ENCODE measurements at regions not wholly inside any gene's neighbourhood (a gene's known extent, or its start where the extent isn't known, plus 50 kb on each side); places are given as distances from the start of the nearest gene placed in this dataset.

- Mint-ChIP-seq H3K9me3 (peaks cover 2% of the 10 kb centered on the region), H3K4me1 (no peaks in the 10 kb centered on the region), H3K27me3 (no peaks in the 10 kb centered on the region)
Observed at GRCh38 chr1:216945538-216946080, 222.4 kb upstream of the ESRRG start.

GRCh38 chr1:216944864-216945510, 221.8 kb upstream of the ESRRG start:
- H3K27me3 Mint-ChIP-seq: no peaks in the 10 kb centered on the region
- no peaks in the 10 kb centered on the region for H3K36me3 Mint-ChIP-seq
- no peak for DNase-seq
- H3K9me3 Mint-ChIP-seq: peaks cover 2% of the 10 kb centered on the region
- H3K27ac Mint-ChIP-seq: no peak overlapping the region
- H3K4me1 Mint-ChIP-seq: no peaks in the 10 kb centered on the region
- no peak overlapping the region for H3K4me3 Mint-ChIP-seq

More at GRCh38 chr1:216945538-216946080, 222.4 kb upstream of the ESRRG start:
- H3K27ac Mint-ChIP-seq: no peak overlapping the region
- no peaks in the 10 kb centered on the region for H3K36me3 Mint-ChIP-seq
- no peak for DNase-seq
- H3K4me3 Mint-ChIP-seq: no peak overlapping the region

DNA sequence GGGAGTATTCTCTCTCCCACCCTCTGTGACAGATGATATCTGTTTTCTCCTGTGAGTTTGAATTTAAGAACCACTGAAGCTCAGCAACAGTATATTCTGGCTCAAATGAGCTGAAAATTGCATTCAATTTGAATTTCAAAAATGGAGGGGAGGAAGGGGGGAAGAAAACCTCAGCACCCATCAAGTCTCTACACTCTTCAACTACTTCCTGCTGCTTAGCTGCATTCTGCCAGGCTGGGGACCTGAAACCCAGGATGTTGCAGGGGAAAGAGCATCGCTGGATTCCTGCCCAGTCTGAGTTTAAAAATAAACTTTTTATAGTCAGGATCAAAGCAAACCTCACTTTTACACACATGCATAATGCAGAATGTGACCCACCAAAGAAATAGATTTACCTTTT, 214.3 kb upstream of the ESRRG start:
- H3K4me3 Mint-ChIP-seq: no peak overlapping the region
- DNase-seq: no peak
- no peaks in the 10 kb centered on the region for H3K4me1 Mint-ChIP-seq
- H3K27me3 Mint-ChIP-seq: no peaks in the 10 kb centered on the region
- no peaks in the 10 kb centered on the region for H3K36me3 Mint-ChIP-seq
- peaks cover 4% of the 10 kb centered on the region for H3K9me3 Mint-ChIP-seq
- H3K27ac Mint-ChIP-seq: no peak overlapping the region

- Mint-ChIP-seq H3K4me1 (no peaks in the 10 kb centered on the region), H3K9me3 (peaks cover 4% of the 10 kb centered on the region), H3K27ac (no peak overlapping the region), H3K27me3 (no peaks in the 10 kb centered on the region), H3K4me3 (no peak overlapping the region), H3K36me3 (no peaks in the 10 kb centered on the region)
- no peak for DNase-seq
Observed at GRCh38 chr1:216936779-216937178, 213.6 kb upstream of the ESRRG start.

DNA sequence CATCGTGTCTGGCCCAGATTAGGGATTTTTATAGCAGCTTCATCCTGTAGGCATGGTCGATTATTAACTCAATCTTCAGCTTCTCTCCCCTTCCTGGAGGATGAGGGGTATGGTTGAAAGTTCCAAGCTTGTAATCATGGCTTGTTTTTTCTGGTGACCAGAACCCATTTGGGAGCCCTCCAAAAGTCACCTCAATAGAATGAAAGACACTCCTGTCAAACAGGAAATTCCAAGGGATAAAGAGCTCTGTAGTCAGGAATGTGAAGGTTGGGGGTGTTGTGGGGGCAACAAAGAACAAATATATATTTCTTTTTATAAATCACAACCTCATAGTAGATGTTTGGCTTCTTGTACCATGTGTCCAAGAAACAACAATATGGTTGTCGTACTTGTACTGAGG, 212.7 kb upstream of the ESRRG start:
- Mint-ChIP-seq H3K4me3 (no peak overlapping the region), H3K27ac (no peak overlapping the region), H3K4me1 (no peaks in the 10 kb centered on the region), H3K9me3 (peaks cover 4% of the 10 kb centered on the region), H3K36me3 (no peaks in the 10 kb centered on the region), H3K27me3 (no peaks in the 10 kb centered on the region)
- no peak for DNase-seq

GRCh38 chr1:216932424-216932823, 209.2 kb upstream of the ESRRG start:
- Mint-ChIP-seq H3K4me1 (no peaks in the 10 kb centered on the region), H3K4me3 (no peak overlapping the region), H3K27ac (no peak overlapping the region), H3K36me3 (no peaks in the 10 kb centered on the region), H3K27me3 (no peaks in the 10 kb centered on the region), H3K9me3 (peaks cover 1% of the 10 kb centered on the region)
- no peak for DNase-seq

- DNase-seq: no peak
- no peaks in the 10 kb centered on the region for H3K27me3 Mint-ChIP-seq
- no peak overlapping the region for H3K4me3 Mint-ChIP-seq
- no peak overlapping the region for H3K27ac Mint-ChIP-seq
- H3K36me3 Mint-ChIP-seq: no peaks in the 10 kb centered on the region
- no peaks in the 10 kb centered on the region for H3K4me1 Mint-ChIP-seq
- H3K9me3 Mint-ChIP-seq: peaks cover 1% of the 10 kb centered on the region
Observed at GRCh38 chr1:216929870-216930582, 206.8 kb upstream of the ESRRG start.

DNA sequence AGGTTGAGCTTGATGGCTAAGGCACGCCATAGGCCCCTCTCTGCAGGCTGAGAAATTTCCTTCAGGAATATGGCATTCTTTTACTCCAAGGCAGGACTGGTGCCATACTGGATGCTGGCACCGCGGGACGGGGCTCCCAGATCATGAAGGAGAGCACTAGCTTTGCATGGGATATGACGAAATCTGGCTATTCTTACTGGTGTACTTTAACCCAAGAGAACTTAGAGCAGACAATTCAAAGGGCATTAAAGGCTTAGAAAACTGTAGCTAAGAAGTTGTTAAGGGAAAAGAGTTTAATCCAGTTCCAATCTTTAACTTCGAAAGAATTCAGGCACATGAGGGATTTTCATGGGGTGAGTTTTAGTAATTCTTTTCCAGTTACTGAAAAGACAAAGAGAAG, 204.4 kb upstream of the ESRRG start:
- Mint-ChIP-seq H3K36me3 (no peaks in the 10 kb centered on the region), H3K4me3 (no peak overlapping the region), H3K27ac (no peak overlapping the region), H3K9me3 (no peaks in the 10 kb centered on the region), H3K4me1 (no peaks in the 10 kb centered on the region), H3K27me3 (no peaks in the 10 kb centered on the region)
- no peak for DNase-seq

GRCh38 chr1:216926720-216927510, 203.7 kb upstream of the ESRRG start:
- no peaks in the 10 kb centered on the region for H3K27me3 Mint-ChIP-seq
- DNase-seq: no peak
- no peaks in the 10 kb centered on the region for H3K4me1 Mint-ChIP-seq
- H3K36me3 Mint-ChIP-seq: no peaks in the 10 kb centered on the region
- no peak overlapping the region for H3K27ac Mint-ChIP-seq
- H3K4me3 Mint-ChIP-seq: no peak overlapping the region
- H3K9me3 Mint-ChIP-seq: no peaks in the 10 kb centered on the region

DNA sequence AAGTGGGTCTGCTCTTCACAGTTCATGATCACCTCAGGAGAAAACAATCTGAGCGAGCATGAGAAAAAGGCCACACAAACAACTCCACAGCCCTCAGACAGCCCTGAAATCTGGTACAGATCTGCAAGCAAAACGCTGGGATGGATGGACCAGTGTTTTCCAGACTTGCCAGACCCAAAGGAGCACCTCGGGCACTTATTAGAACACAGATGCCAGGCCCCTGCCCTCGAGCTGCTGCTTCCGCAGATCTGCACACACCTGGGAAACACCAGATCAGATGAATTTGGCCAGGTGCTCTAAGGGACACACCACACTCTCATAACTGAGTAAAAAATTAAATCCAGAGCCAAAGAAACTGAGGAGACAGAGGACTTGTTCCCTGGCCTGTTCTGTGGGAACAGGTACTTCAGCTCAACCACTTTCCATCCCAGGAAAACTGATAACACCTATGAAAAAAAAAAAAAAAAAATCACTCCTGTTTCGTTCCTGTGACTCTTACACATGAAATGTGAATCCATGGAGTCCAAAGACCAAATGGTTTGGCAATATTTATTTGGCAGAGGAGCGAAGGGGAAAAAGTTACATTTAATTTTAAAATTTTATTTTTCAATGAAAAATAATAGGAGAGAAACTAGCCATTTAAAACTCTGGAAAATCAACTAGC, 202.9 kb upstream of the ESRRG start:
- Mint-ChIP-seq H3K4me3 (no peak overlapping the region), H3K27me3 (no peaks in the 10 kb centered on the region), H3K9me3 (no peaks in the 10 kb centered on the region), H3K36me3 (no peaks in the 10 kb centered on the region), H3K4me1 (no peaks in the 10 kb centered on the region), H3K27ac (no peak overlapping the region)
- DNase-seq: no peak

DNA sequence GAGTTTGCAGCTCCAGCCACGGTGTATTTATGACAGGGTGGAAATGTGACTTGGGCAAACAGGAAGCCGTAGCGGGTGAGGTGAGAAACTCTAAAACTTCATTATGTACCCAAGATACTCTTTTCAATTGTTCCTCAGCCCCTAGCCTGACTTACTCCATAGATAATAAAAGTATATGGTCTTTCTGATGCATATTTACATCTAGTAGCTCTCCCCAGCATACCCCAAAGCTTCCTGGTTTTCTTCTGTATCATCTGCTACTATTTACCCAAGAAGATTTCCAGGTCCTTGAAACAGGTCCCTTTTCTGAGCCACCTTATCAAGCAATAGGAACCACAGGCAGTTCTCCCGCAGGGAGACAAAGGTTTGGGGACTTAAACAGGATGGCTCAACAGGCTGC, 201.5 kb upstream of the ESRRG start:
- no peak overlapping the region for H3K4me3 Mint-ChIP-seq
- no peaks in the 10 kb centered on the region for H3K27me3 Mint-ChIP-seq
- H3K4me1 Mint-ChIP-seq: no peaks in the 10 kb centered on the region
- DNase-seq: no peak
- H3K27ac Mint-ChIP-seq: no peak overlapping the region
- no peaks in the 10 kb centered on the region for H3K9me3 Mint-ChIP-seq
- no peaks in the 10 kb centered on the region for H3K36me3 Mint-ChIP-seq

- H3K9me3 Mint-ChIP-seq: no peaks in the 10 kb centered on the region
- H3K36me3 Mint-ChIP-seq: no peaks in the 10 kb centered on the region
- no peak overlapping the region for H3K4me3 Mint-ChIP-seq
- no peaks in the 10 kb centered on the region for H3K27me3 Mint-ChIP-seq
- no peak overlapping the region for H3K27ac Mint-ChIP-seq
- DNase-seq: no peak
- no peaks in the 10 kb centered on the region for H3K4me1 Mint-ChIP-seq
Observed at GRCh38 chr1:216923601-216924000, 200.4 kb upstream of the ESRRG start.

DNA sequence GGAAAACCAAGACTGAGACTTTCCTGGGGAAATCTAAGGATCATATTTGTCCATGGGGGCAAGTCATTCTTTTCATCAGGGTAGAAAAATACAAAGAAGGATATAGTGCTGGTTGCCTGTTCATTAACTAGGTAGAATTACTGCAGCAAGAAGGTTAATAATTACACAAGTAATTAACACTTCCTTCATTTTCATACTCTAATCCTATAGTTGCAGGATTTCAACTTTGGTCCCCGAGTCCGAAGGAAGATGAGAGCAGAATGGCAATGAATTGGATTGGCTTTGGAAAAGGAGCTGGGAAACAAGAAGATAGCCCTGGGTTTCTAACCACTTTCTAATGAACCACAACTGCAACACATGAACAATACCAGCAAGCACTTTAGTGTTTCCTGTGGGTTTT, 199.2 kb upstream of the ESRRG start:
- H3K36me3 Mint-ChIP-seq: no peaks in the 10 kb centered on the region
- no peak for DNase-seq
- no peak overlapping the region for H3K4me3 Mint-ChIP-seq
- H3K27ac Mint-ChIP-seq: no peak overlapping the region
- no peaks in the 10 kb centered on the region for H3K27me3 Mint-ChIP-seq
- no peaks in the 10 kb centered on the region for H3K4me1 Mint-ChIP-seq
- H3K9me3 Mint-ChIP-seq: no peaks in the 10 kb centered on the region

DNA sequence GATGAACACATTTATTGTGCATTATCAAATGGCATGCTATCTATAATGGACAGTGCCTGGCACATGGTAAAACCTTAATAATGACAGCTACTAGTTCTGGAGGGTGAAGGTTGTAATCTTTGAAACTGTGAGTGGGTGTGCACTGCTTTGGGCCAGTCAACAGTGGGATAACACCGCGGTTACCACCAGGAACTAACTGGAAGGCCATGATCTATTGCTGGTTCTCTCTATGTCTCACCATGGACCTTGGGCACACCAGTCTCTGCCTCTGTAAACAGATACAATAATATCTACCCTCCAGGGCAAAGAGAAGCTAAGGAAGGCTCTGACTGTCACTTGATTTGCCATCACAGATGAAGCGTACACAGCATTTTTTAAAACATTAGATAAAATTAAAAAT, 198.6 kb upstream of the ESRRG start:
- H3K27ac Mint-ChIP-seq: no peak overlapping the region
- H3K9me3 Mint-ChIP-seq: no peaks in the 10 kb centered on the region
- H3K27me3 Mint-ChIP-seq: no peaks in the 10 kb centered on the region
- DNase-seq: no peak
- H3K4me1 Mint-ChIP-seq: no peaks in the 10 kb centered on the region
- no peaks in the 10 kb centered on the region for H3K36me3 Mint-ChIP-seq
- H3K4me3 Mint-ChIP-seq: no peak overlapping the region
